ENCODE measurements at regions not wholly inside any gene's neighbourhood (a gene's known extent, or its start where the extent isn't known, plus 50 kb on each side); places are given as distances from the start of the nearest gene placed in this dataset.
A peak's percentile ranks its signal among the peaks of the same experiment; 100 is the strongest.

DNA sequence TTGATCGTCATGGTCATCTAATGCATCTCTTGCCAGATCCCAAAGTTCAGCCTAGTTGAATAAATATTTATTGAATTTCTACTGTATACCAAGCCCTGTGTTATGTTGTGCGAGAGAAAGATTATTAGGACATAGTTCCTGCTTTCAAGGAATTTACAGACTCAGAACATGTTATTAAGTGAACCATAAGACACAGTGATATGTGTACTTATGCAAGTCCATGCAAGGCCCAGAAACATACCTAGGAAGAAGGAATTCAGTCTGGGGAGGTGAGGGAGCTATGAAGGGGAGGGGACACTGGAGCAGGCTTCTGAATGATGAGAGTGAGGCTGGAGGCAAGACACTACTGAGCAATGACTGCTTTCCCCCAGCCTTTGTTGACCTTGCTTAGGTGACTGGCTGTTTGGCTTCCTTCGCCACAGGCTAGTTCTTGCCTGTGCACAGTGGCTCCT is 81.4 kb downstream of the ACAA2 start:
- DNase-seq = no peak
- peak; percentile 40 to 63 (median 50) for ATAC-seq
- no peak for TF ChIP-seq POLR2A (IDR thresholded peaks at IDR 0.05)
- TF ChIP-seq, protein P1, sequence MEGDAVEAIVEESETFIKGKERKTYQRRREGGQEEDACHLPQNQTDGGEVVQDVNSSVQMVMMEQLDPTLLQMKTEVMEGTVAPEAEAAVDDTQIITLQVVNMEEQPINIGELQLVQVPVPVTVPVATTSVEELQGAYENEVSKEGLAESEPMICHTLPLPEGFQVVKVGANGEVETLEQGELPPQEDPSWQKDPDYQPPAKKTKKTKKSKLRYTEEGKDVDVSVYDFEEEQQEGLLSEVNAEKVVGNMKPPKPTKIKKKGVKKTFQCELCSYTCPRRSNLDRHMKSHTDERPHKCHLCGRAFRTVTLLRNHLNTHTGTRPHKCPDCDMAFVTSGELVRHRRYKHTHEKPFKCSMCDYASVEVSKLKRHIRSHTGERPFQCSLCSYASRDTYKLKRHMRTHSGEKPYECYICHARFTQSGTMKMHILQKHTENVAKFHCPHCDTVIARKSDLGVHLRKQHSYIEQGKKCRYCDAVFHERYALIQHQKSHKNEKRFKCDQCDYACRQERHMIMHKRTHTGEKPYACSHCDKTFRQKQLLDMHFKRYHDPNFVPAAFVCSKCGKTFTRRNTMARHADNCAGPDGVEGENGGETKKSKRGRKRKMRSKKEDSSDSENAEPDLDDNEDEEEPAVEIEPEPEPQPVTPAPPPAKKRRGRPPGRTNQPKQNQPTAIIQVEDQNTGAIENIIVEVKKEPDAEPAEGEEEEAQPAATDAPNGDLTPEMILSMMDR (IDR thresholded peaks at IDR 0.05) = no peak
- 30% methylated on average over 3 of the region's 3 CpGs for WGBS (ENCODE audit: insufficient coverage, low coverage, low lambda C conversion rate, missing lambda C conversion rate)
- Histone ChIP-seq H3K4me3 (no peak overlapping the region), H3K4me1 (peaks cover 0 to 45% (median 20%) of the 10 kb centered on the region in 4 donors), H3K9me3 (no peaks in the 10 kb centered on the region), H3K27ac (peak overlapping the region in 2 of 3 donors; percentile 32 to 58), H3K27me3 (no peaks in the 10 kb centered on the region), H3K36me3 (no peaks in the 10 kb centered on the region)
- intact Hi-C loops (cut with DNase I) = no loop called here

DNA sequence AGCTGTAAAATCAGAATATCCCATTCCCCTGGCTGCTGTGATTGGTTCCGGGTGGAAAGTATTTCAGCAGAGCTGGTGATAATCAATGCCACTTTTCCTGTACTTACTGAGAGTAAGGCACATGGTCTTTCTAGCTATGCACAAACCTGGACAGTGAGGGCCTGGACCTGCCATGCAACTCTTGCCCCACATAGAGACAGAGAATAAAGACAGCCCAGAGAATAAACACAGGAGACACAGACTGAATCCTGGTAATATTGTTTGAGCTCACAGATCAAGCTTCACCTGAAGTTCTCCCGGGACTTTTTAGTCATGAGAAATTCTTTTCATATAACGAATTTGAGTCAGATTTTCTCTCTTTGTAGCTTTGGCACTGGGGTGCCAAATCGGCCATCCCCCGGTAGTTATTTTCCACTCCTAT is 81.9 kb downstream of the ACAA2 start:
- Histone ChIP-seq H3K4me3 (no peak overlapping the region), H3K9me3 (no peaks in the 10 kb centered on the region), H3K36me3 (no peaks in the 10 kb centered on the region), H3K27me3 (no peaks in the 10 kb centered on the region), H3K27ac (peak overlapping the region in 2 of 3 donors; percentile 32 to 58), H3K4me1 (peaks cover 0 to 45% (median 20%) of the 10 kb centered on the region in 4 donors)
- no peak for DNase-seq
- intact Hi-C loops (cut with DNase I) = no loop called here
- TF ChIP-seq POLR2A (IDR thresholded peaks at IDR 0.05) = no peak
- TF ChIP-seq, protein P1 (IDR thresholded peaks at IDR 0.05) = no peak
- ATAC-seq = peak; percentile 60 to 75 (median 70)
- 35% methylated on average over 5 of the region's 5 CpGs for WGBS (ENCODE audit: insufficient coverage, low coverage, low lambda C conversion rate, missing lambda C conversion rate)

DNA sequence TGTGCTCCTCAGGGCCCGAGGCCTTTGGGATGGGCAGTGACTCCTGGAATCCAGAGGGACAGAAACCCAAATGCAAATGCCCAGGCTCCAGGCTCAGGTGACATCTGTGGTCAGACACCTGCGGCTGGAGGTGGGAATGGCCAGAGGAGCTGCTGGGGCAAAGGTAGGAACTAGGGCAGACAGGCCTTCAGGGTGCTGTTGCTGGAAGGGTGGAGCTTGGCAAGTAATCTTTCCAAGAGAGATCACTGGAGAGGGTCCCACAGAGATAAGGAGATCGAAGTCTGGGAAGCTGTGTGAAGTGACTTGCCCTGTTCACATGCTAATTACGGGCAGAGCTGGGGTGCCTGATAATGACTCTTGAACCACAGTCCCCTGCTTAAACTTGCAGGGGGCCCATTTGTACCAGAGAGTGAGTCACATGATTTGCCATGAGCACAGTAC is 82.4 kb downstream of the ACAA2 start:
- 52% methylated on average over 3 of the region's 4 CpGs for WGBS (ENCODE audit: insufficient coverage, low coverage, low lambda C conversion rate, missing lambda C conversion rate)
- no peaks in the 10 kb centered on the region for H3K9me3 ChIP-seq
- no peaks in the 10 kb centered on the region for H3K27me3 ChIP-seq
- no peaks in the 10 kb centered on the region for H3K36me3 ChIP-seq
- ATAC-seq = peak; percentile 26 to 77 (median 72)
- H3K27ac ChIP-seq = peak overlapping the region; percentile 10 to 58 (median 32)
- peak in 2 of 3 donors; percentile 78 to 83 for DNase-seq
- intact Hi-C loops (cut with DNase I) = no loop called here
- H3K4me1 ChIP-seq = peaks cover 0 to 45% (median 20%) of the 10 kb centered on the region in 4 donors
- TF ChIP-seq, protein P1 (IDR thresholded peaks at IDR 0.05) = no peak
- TF ChIP-seq POLR2A (IDR thresholded peaks at IDR 0.05) = no peak
- H3K4me3 ChIP-seq = no peak overlapping the region

DNA sequence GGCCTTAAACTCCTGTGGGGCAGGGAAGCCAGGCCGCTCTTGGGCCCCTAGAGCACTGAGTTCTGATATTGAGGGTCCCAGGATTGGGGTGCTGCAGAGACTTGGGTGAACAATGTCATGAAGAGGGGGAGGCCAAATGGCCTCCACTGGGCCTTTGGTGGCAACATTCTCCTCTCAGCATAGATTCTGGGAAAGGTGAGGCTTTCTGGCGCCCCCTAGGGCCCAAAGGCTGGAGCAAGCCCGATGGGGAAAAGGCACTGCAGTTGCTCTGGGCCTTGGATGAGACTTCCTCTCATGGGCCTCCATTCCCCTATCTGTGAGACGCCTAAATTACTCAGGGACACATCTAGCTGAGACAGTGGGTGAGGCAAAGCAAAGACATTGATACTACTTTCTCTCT is 84.8 kb downstream of the ACAA2 start:
- Histone ChIP-seq H3K4me1 (peaks cover 0 to 45% (median 20%) of the 10 kb centered on the region in 4 donors), H3K4me3 (no peak overlapping the region), H3K27me3 (no peaks in the 10 kb centered on the region), H3K27ac (no peak overlapping the region), H3K9me3 (no peaks in the 10 kb centered on the region), H3K36me3 (no peaks in the 10 kb centered on the region)
- ATAC-seq (peak; percentile 8 to 53 (median 24)), DNase-seq (peak; percentile 38 to 70 (median 63))
- intact Hi-C loops (cut with DNase I) = no loop called here
- TF ChIP-seq, protein P1 (IDR thresholded peaks at IDR 0.05) = peak; percentile 45 to 75 (median 48)
- no peak for TF ChIP-seq POLR2A (IDR thresholded peaks at IDR 0.05)
- WGBS (ENCODE audit: insufficient coverage, low coverage, low lambda C conversion rate, missing lambda C conversion rate) = no CpG with 5 or more reads among the region's 4 CpGs
